Fibroblast of gingiva (primary cell): ENCODE measurements at regions not wholly inside any gene's neighbourhood (a gene's known extent, or its start where the extent isn't known, plus 50 kb on each side); places are given as distances from the start of the nearest gene placed in this dataset.

Source experiments
- DNase-seq: peaks from one replicate; pipeline ENCODE4 v3.0.0-alpha.2; 2011; ENCODE audit warnings: low read depth

DNA sequence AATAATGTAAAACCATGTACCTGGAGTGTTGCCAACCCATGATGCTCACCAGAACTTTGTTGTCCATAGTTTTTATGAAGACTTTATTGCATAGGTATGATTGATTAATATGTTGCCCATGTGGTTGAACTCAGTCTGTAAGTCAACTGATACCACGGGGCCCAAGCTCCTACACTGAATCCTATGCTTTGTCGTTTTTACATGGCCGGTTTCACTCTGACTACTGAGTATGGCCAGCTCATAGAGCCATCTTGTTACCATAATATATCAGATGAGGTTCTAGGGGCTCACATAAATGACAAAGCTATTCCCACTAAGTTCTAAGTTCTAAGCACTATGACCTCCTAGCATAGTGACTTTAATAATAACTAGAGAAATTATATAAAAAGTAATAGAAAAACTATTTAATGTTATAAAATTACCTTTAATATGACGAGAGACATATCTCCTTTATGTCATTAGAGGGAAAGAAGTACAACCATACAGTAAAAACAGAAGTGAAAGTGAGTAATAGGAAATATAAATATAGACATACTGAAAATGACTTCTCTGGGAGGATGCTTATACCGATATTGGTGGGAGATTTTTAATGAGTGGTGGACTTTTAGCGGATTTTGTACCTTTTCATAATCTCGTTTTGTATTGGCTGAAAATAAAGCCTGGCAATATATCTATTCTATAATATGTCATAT lies 983.4 kb upstream of the PRMT6 start:
- DNase-seq: no peak

GRCh38 chr1:106080608-106081325 lies 975.7 kb upstream of the PRMT6 start:
- DNase-seq: no peak

DNA sequence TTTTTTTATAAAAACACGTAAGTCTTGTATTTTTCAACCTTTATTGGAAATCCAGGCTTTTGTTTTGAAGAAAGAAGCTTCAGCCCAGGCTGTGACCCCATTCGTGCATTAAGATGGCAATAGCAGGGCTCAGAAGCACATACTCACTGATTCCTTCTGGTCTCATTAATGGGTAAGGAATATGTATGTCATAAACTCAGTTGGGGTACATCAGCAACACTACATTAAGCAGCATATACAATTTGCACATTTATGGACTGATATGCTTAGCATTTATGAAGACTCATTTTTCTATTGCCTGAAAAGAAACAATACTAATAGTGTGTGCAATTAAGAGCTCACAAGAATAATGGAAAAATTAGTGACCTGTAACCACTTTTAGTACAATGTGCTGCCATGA lies 945.4 kb upstream of the PRMT6 start:
- no peak for DNase-seq

GRCh38 chr1:106113851-106114250 lies 942.6 kb upstream of the PRMT6 start:
- no peak for DNase-seq

- no peak for DNase-seq
Measured at GRCh38 chr1:106120789-106121188, 935.7 kb upstream of the PRMT6 start.

DNA sequence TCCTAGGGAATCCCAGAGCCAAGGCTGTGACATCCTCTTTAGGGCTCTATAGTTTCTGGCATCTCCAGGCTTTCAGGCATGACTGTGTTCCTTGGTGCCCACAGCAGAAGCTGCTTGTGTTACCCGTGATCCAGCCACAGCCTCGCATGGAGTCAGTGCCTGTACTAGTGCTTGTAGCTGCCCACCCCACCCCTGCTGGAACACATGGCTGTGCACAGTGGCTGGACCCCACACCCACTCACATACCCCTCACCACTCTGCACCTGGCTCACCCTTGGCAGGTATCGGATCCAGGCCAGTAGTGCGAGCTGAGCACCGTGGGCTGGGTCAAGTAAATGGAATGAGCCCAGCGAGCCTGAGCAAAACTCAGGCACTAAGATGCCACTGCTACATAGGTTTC lies 934.7 kb upstream of the PRMT6 start:
- no peak for DNase-seq

- DNase-seq: no peak
Measured at GRCh38 chr1:106134561-106134960, 921.9 kb upstream of the PRMT6 start.

DNA sequence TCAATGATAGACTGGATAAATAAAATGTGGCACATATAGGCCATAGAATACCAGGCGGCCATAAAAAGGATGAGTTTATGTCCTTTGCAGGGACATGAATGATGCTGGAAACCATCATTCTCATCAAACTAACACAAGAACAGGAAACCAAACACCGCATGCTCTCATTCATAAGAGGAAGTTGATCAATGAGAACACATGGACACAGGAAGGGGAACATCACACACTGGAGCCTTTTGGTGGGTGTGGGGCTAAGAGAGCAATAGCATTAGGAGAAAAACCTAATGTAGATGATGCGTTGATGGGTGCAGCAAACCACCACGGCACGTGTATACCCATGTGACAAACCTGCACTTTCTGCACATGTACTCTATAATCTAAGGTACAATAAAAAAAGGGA lies 883.4 kb upstream of the PRMT6 start:
- DNase-seq: no peak

DNA sequence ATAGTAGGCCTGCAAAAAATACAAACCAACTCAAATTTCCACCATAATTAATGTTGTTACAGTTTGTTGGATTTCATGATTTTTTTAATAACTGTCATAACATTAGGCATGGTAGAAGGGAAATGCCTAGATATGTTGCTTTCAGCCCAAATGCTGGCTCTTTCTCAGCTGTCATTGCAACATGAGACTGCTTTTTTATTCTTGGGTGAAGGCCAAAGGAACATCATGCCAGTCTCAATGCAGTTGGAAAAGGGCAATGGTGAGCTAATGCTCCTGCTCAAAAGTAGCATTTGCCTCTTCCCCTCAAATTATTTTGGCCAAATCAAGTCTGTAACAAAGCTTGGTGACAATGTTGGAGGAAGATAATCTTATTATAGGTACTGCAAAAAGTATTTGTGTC lies 877.7 kb upstream of the PRMT6 start:
- DNase-seq: peak; percentile 33

GRCh38 chr1:106181866-106182265 lies 874.6 kb upstream of the PRMT6 start:
- DNase-seq: no peak

GRCh38 chr1:106185089-106185488 lies 871.4 kb upstream of the PRMT6 start:
- DNase-seq: no peak

DNA sequence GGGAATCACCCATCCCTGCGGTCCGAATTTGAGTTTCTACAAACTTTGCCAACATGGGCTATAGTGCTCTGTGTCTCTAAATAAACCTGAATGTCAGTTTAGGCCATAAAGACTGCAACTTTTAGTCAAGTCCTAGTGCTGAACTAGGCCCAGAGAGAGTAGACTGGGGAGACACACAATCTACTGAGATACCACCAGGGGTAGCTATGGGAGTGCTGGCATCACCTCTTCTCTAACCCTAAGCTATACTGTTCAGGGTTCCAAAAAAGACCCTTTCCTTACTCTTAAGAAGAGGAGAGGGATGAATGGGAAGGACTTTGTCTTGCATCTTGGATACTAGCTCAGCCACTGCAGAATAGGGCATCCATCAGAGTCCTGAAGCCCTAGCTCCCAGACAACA lies 866.7 kb upstream of the PRMT6 start:
- no peak for DNase-seq

DNA sequence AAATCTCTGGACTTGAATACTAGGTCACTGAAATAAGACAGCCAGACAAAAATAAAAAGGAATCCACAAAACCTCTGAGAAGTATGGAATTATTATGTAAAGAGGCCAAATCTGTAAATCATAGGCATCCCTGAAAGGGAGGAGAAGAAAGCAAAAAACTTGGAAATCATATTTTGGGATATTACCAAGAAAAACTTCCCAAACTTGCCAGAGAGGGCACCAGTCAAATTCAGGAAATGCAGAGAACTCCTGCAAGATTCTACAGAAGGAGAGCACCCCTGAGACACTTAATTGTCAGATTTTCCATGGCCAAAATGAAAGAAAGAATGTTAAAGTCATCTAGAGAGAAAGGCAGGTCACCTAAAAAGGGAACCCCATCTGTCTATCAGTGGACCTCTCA lies 862.3 kb upstream of the PRMT6 start:
- DNase-seq: no peak

DNA sequence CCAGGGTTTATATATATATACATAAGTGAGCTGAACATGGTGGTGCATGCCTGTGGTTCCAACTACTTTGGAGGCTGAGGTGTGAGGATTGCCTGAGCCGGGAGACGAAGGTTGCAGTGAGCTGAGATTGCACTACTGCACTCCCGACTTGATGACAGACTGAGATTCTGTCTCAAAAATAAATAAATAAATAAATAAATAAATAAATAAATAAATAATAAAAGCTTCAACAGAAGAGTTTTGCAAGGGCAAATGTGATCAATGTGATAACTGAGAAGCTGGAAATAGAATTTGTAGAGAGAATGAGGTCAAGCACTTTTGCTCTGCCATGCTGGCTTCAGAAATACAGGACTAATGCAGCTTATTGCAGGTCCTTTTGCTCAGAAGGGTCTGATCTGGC lies 855.8 kb upstream of the PRMT6 start:
- no peak for DNase-seq

- DNase-seq: no peak
Measured at GRCh38 chr1:106207185-106207584, 849.3 kb upstream of the PRMT6 start.

- DNase-seq: no peak
Measured at GRCh38 chr1:106217765-106218164, 838.7 kb upstream of the PRMT6 start.

DNA sequence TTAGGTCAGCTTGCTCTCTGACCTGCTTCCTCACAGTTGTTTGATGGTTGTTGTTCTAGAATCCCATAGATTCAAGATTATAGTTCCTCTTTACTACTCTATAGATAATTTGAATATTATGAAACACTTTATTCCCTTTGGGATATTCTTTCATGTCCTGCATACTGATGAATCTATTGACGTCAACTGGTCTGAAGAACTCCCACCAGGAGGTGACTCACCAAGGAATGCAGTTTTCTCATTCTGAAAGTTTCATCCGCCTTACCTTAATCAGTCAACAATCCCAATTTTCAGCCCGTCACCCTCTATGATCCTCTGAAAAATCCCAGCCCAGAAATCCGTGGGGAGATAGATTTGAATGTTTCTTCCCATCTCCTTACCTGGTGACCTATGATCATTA lies 834.1 kb upstream of the PRMT6 start:
- DNase-seq: no peak

- DNase-seq: no peak
Measured at GRCh38 chr1:106223213-106223612, 833.3 kb upstream of the PRMT6 start.

GRCh38 chr1:106224426-106224825 lies 832.0 kb upstream of the PRMT6 start:
- DNase-seq: no peak

DNA sequence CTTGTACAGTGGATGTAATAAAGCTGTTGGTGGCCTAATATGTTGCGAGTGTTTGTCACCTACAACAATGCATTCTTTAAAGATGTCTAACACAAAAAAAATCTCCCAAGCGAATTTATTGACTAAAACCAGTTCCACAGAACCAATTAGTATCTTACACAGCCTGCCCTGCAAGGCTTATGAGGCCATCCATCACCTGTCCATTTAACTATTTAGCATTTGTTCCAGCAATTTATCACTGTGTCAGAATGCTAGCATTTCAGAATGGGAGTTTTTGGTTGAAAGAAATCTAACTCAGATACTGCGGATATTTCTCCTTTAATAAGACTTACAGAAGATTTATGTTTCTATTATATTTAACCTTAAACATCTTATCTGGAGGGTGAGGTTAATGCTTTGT lies 831.1 kb upstream of the PRMT6 start:
- no peak for DNase-seq

DNA sequence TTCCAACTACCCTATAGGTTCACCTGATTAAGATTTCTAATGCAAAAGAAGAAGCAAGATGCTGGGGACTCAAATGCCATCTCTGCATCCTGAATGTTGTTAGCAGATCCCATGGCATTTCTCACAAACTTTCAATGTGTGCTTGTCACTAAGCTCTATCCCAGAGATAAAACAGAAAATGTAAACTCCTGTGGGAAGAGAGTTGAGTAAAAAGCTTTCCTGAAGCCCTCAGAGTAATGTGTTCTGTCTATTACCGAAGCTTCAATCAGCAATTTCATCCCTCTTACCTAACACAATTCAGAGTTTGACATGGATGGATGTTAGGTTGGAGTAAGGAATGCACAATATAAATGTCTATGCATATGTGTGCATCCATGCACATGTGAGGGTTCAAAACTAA lies 829.9 kb upstream of the PRMT6 start:
- DNase-seq: no peak

DNA sequence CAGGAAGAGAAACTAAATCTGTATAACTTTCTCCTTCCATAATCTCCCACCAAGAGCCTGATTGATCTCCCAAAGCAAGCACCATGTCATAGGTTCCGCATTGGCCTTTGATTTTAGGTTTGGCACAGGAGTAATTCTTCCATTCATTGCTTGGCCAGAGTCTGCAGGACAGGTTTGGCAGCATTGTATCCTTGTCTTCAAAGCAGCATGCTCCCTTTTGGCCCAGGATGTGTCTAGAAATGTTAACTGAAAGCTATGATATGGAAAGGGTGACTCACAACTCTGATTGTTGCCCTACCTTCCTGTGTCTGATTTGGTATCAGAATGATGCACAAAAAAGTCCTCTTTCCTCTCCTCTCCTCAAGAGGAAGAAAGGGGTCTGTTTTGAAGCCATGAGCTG lies 824.3 kb upstream of the PRMT6 start:
- DNase-seq: no peak

DNA sequence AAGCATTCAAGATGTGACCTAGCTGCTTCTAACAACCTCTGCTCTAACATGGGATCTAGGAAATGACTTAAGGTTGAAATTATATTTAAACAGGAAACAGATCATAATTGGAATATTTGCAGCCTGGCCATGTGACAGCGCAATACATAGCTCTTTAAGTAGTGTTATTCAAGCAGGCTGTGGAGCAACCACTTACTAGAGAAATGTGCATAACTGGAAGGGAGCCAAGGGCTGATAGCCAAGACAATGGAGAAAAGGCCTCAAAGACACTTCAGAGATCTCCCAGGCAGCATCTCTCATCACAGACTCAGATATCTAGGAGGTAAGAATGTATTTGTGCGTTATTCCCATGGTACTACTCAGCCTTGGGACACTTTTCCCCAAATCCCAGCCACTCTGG lies 823.0 kb upstream of the PRMT6 start:
- DNase-seq: no peak

GRCh38 chr1:106249365-106249764 lies 807.1 kb upstream of the PRMT6 start:
- DNase-seq: no peak
